ENCODE measurements at regions not wholly inside any gene's neighbourhood (a gene's known extent, or its start where the extent isn't known, plus 50 kb on each side); places are given as distances from the start of the nearest gene placed in this dataset.

DNA sequence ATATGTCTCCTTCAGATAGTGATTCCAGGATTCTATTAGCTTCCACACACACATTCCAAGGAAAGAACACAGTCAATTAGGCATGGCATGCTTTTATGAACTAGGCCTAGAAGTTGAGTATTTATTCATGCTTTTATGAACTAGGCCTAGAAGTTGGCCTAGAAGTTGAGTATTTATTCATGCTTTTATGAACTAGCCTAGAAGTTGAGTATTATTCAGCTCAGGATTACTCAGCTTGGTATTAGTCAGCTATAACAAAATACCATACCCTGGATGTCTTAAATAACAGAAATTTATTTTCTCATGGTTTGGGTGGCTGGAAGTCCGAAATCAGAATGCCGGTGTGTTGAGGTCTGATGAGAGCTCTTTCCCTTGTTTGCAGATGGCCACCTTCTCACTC is 442.7 kb upstream of the FLRT2 start:
- H3K4me3 Mint-ChIP-seq, result no peak overlapping the region
- no peak overlapping the region for H3K27ac Mint-ChIP-seq
- H3K9me3 Mint-ChIP-seq, result peaks cover 11% of the 10 kb centered on the region
- Histone ChIP-seq H3K27ac (ENCODE audit: low read depth in 1 of 2, low read length in 2 of 2) (no peak overlapping the region), H3K9me3 (ENCODE audit: control insufficient read depth in 1 of 2, insufficient read depth in 1 of 2, low read length in 2 of 2) (no peaks in the 10 kb centered on the region), H3K4me1 (ENCODE audit: insufficient read depth, low read length) (no peaks in the 10 kb centered on the region), H3K4me3 (ENCODE audit: low read length) (no peak overlapping the region), H3K27me3 (ENCODE audit: control insufficient read depth in 1 of 2, insufficient read depth in 2 of 2, low read length in 2 of 2) (no peaks in the 10 kb centered on the region), H3K36me3 (ENCODE audit: insufficient read depth, low read length) (no peaks in the 10 kb centered on the region)
- no peaks in the 10 kb centered on the region for H3K36me3 Mint-ChIP-seq (ENCODE audit: low read depth)
- no peaks in the 10 kb centered on the region for H3K27me3 Mint-ChIP-seq
- TF ChIP-seq, protein P1, sequence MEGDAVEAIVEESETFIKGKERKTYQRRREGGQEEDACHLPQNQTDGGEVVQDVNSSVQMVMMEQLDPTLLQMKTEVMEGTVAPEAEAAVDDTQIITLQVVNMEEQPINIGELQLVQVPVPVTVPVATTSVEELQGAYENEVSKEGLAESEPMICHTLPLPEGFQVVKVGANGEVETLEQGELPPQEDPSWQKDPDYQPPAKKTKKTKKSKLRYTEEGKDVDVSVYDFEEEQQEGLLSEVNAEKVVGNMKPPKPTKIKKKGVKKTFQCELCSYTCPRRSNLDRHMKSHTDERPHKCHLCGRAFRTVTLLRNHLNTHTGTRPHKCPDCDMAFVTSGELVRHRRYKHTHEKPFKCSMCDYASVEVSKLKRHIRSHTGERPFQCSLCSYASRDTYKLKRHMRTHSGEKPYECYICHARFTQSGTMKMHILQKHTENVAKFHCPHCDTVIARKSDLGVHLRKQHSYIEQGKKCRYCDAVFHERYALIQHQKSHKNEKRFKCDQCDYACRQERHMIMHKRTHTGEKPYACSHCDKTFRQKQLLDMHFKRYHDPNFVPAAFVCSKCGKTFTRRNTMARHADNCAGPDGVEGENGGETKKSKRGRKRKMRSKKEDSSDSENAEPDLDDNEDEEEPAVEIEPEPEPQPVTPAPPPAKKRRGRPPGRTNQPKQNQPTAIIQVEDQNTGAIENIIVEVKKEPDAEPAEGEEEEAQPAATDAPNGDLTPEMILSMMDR (IDR thresholded peaks at IDR 0.05), result no peak
- CTCF ChIA-PET, result no interaction called here
- DNase-seq (no peak), ATAC-seq (ENCODE audit: poor library complexity) (no peak)
- no peaks in the 10 kb centered on the region for H3K4me1 Mint-ChIP-seq (ENCODE audit: low read depth)
- POLR2A ChIA-PET, result no interaction called here
- intact Hi-C loops (cut with DNase I, micrococcal nuclease), result no loop called here

DNA sequence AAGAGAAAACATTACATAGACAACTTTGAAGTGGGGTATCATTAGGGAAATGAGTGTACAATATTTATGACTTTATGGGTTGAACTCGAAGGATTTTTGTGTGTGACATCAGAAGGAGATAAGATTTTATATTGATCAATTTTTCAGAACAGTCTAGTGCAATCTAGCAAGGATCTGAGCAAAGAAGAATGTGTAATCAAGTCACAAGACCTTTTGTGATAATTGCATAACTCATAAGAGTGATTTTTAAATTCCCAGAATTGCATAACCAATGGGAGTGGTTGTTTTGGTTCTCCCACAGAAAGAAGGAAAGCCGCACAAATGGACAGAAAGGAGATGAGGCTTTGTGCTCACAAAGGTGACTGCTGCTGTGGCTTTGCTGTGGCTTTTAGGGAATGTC is 441.8 kb upstream of the FLRT2 start:
- Histone ChIP-seq H3K4me3 (ENCODE audit: low read length) (no peak overlapping the region), H3K9me3 (ENCODE audit: control insufficient read depth in 1 of 2, insufficient read depth in 1 of 2, low read length in 2 of 2) (no peaks in the 10 kb centered on the region), H3K27me3 (ENCODE audit: control insufficient read depth in 1 of 2, insufficient read depth in 2 of 2, low read length in 2 of 2) (no peaks in the 10 kb centered on the region), H3K4me1 (ENCODE audit: insufficient read depth, low read length) (no peaks in the 10 kb centered on the region), H3K36me3 (ENCODE audit: insufficient read depth, low read length) (no peaks in the 10 kb centered on the region), H3K27ac (ENCODE audit: low read depth in 1 of 2, low read length in 2 of 2) (no peak overlapping the region)
- intact Hi-C loops (cut with DNase I, micrococcal nuclease), result no loop called here
- no peak overlapping the region for H3K27ac Mint-ChIP-seq
- H3K36me3 Mint-ChIP-seq (ENCODE audit: low read depth), result no peaks in the 10 kb centered on the region
- H3K4me3 Mint-ChIP-seq, result no peak overlapping the region
- ATAC-seq (ENCODE audit: poor library complexity) (no peak), DNase-seq (no peak)
- H3K27me3 Mint-ChIP-seq, result no peaks in the 10 kb centered on the region
- no peaks in the 10 kb centered on the region for H3K4me1 Mint-ChIP-seq (ENCODE audit: low read depth)
- ChIA-PET POLR2A (no interaction called here), CTCF (no interaction called here)
- peaks cover 11% of the 10 kb centered on the region for H3K9me3 Mint-ChIP-seq
- TF ChIP-seq, protein P1 (IDR thresholded peaks at IDR 0.05), result no peak

DNA sequence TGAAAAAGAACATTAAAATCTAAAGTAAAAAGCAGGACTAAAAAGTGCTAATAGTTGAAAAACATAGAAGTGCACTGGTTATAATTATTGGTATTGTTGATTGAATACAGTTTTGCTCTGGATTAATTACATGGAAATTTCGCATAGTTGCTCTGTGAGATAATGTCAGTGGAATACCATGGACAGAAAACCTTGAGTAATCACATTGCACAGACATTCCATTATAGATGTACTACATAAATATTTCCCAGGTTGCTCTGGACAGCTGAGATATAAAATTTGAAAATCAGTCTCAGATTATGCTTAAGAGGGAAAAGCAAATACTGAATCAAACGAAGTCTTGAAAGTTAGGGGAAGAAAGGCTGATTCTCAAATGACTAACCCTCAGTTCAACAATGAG is 439.3 kb upstream of the FLRT2 start:
- intact Hi-C loops (cut with DNase I, micrococcal nuclease), result no loop called here
- DNase-seq (no peak), ATAC-seq (ENCODE audit: poor library complexity) (no peak)
- Histone ChIP-seq H3K27me3 (ENCODE audit: control insufficient read depth in 1 of 2, insufficient read depth in 2 of 2, low read length in 2 of 2) (no peaks in the 10 kb centered on the region), H3K4me3 (ENCODE audit: low read length) (no peak overlapping the region), H3K4me1 (ENCODE audit: insufficient read depth, low read length) (no peaks in the 10 kb centered on the region), H3K27ac (ENCODE audit: low read depth in 1 of 2, low read length in 2 of 2) (no peak overlapping the region), H3K36me3 (ENCODE audit: insufficient read depth, low read length) (no peaks in the 10 kb centered on the region), H3K9me3 (ENCODE audit: control insufficient read depth in 1 of 2, insufficient read depth in 1 of 2, low read length in 2 of 2) (no peaks in the 10 kb centered on the region)
- Mint-ChIP-seq H3K4me1 (ENCODE audit: low read depth) (no peaks in the 10 kb centered on the region), H3K9me3 (peaks cover 11% of the 10 kb centered on the region), H3K27me3 (no peaks in the 10 kb centered on the region), H3K4me3 (no peak overlapping the region), H3K36me3 (ENCODE audit: low read depth) (no peaks in the 10 kb centered on the region), H3K27ac (no peak overlapping the region)
- ChIA-PET POLR2A (no interaction called here), CTCF (no interaction called here)
- TF ChIP-seq, protein P1 (IDR thresholded peaks at IDR 0.05), result no peak

Data from CD4-positive, alpha-beta T cell (primary cell).